ENCODE measurements at regions not wholly inside any gene's neighbourhood (a gene's known extent, or its start where the extent isn't known, plus 50 kb on each side); places are given as distances from the start of the nearest gene placed in this dataset.

DNA sequence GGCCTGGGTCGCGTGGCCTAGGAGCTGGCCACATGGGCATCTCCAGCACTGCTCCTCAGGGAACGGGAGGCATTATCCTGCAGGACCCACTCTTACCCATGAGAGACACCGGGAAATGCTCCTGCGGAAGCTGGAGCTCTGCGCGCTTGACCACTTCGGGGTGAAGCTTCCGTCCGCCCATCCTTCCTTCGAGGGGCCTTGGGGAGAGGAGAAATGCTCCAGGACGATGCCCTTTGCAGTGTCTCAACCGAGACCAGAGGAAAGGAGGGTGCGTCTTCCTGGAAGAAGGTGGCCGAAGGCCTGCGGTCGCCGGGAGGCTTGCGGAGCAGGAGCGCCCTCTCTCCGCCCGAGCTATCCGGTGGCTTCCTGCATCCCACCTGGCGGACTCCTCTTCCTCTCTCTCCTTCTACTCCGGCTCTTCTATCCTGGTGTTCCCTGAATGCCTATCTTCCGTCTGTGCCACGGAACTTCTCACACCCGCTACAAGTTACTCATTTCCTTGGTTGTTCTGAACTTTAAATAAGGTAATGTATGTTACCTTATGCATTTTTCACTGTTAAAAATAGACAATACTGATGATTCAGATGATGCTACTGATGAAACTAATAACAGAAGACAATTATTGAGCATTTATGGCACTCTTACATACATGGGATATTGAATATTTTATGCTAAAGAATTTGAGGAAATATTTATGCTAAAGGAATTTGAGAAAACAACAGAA, 91.4 kb downstream of the PRKAB2 start:
- Histone ChIP-seq H3K4me3 (ENCODE audit: low read depth in 1 of 2, low read length in 2 of 2) (peak overlapping the region in 1 of 2 donors; percentile 32), H3K9ac (ENCODE audit: low read depth in 1 of 2, low read length in 2 of 2) (no peak overlapping the region), H3K4me1 (ENCODE audit: control insufficient read depth in 1 of 2, insufficient read depth in 2 of 2, low read length in 2 of 2) (peaks cover 0 to 22% of the 10 kb centered on the region in 2 donors), H3K27ac (ENCODE audit: low read depth, low read length) (no peak overlapping the region), H3K27me3 (ENCODE audit: control insufficient read depth in 1 of 2, insufficient read depth in 2 of 2, low read length in 2 of 2) (peaks cover 63 to 67% of the 10 kb centered on the region in 2 donors), H3K36me3 (ENCODE audit: control insufficient read depth in 1 of 2, insufficient read depth in 2 of 2, low read length in 2 of 2) (no peaks in the 10 kb centered on the region), H3K9me3 (ENCODE audit: control insufficient read depth in 1 of 2, low read length in 2 of 2) (no peaks in the 10 kb centered on the region)

DNA sequence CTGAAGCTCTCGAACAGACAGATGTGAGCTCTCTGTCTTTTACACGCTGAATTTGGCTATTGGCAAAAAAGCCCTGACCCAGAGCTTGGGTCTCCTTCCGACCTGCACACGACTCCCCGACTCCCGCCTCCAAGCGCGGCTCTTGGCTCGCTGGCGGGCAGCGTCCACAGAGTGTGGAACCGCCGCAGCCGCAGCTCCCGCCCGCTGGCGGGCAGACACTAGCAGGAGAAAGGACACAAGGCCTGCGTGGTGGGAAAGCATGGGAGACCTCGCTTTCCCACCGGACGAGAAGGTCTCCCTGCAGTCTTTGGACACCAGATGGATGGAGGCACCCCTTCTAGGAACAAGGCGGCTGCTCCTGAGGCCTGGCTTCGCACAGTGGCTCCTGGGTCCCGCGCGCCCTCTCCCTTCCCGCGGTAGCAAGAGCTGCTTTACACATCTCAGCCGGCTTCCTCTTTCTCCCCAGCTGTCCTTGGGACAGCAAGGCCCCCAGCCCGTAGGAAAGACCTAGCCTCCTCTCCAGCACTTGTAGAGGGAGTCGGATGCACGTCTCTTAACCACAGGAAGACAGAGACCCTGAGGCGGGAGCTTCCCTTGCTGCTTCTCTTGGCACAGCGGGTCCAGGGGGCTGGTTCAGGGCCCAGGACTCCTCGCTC, 92.1 kb downstream of the PRKAB2 start:
- Histone ChIP-seq H3K36me3 (ENCODE audit: control insufficient read depth in 1 of 2, insufficient read depth in 2 of 2, low read length in 2 of 2) (no peaks in the 10 kb centered on the region), H3K4me3 (ENCODE audit: low read depth in 1 of 2, low read length in 2 of 2) (peak overlapping the region in 1 of 2 donors; percentile 32), H3K27ac (ENCODE audit: low read depth, low read length) (no peak overlapping the region), H3K4me1 (ENCODE audit: control insufficient read depth in 1 of 2, insufficient read depth in 2 of 2, low read length in 2 of 2) (peaks cover 0 to 22% of the 10 kb centered on the region in 2 donors), H3K9me3 (ENCODE audit: control insufficient read depth in 1 of 2, low read length in 2 of 2) (no peaks in the 10 kb centered on the region), H3K27me3 (ENCODE audit: control insufficient read depth in 1 of 2, insufficient read depth in 2 of 2, low read length in 2 of 2) (peaks cover 65 to 71% of the 10 kb centered on the region in 2 donors), H3K9ac (ENCODE audit: low read depth in 1 of 2, low read length in 2 of 2) (no peak overlapping the region)

DNA sequence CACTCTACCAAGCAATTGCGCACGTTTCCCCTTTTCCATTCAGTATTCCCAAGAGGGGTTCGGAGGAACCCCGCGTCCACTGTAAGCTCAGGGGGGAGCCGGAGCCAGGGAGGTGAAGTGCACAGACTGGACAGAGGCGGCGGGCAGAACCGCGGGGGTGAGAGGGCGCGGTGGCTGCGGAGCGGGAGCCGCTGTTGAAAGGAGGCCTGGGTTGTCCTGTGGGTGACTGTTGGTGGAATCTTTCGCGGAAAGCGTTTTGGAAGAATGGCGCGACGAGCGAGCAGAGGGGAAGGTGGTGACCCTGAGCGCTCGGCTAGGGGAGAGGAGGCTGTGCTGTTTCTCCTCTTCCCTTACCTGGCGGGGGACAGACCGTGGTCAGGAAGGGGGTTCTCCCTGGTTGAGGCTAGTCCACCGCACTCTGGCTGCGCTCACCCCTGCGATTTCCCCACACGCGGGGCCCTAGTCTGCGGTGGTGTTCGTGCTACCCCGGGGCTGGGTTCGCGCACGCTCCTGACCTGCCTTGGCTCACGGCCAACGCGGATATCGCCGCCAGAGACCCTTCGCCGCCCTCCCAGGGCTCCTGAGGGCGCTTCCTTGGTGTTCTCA, 92.8 kb downstream of the PRKAB2 start:
- peak overlapping the region in 1 of 2 donors; percentile 36 for H3K4me3 ChIP-seq (ENCODE audit: low read depth in 1 of 2, low read length in 2 of 2)
- peaks cover 68 to 77% of the 10 kb centered on the region in 2 donors for H3K27me3 ChIP-seq (ENCODE audit: control insufficient read depth in 1 of 2, insufficient read depth in 2 of 2, low read length in 2 of 2)
- no peak overlapping the region for H3K27ac ChIP-seq (ENCODE audit: low read depth, low read length)

DNA sequence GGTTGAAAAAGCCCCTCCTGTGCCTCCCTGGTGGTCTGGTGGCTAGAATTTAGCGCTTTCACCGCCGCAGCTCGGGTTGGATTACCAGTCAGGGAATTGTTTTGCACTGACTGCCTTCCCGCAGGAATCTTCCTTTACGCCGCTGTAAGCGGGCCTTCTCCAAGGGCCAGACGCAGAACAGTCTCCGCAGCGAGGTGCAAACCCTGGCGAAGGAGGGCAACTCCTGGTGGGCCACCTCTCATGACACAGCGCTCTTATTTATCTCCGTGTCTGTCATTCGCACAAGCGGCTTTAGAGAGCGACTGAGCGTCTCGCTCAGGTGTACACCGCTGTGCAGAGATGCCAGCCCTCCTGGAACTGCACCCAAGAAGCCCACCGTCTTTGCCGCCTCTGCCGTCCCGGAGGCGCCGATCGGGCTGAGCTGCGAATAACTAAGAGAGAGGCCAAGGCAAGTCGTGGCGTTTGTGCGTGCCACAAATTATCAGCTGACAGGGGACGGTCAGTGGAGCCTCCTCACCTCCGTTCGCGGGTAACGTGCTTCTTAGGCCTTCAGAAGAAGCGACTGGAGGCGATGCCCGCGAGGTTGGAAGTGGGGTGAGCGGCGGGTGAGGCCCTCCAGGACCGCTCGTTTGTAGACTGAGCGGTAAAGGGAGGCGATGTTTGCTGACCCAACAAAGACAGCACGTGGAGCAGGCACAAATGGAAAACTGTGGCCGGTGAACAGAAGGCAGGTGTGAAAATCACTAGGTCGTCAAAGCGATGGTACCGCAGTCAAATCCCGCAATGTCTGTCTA, 93.5 kb downstream of the PRKAB2 start:
- Histone ChIP-seq H3K4me1 (ENCODE audit: control insufficient read depth in 1 of 2, insufficient read depth in 2 of 2, low read length in 2 of 2) (peaks cover 0 to 19% of the 10 kb centered on the region in 2 donors), H3K9me3 (ENCODE audit: control insufficient read depth in 1 of 2, low read length in 2 of 2) (no peaks in the 10 kb centered on the region), H3K36me3 (ENCODE audit: control insufficient read depth in 1 of 2, insufficient read depth in 2 of 2, low read length in 2 of 2) (no peaks in the 10 kb centered on the region), H3K27me3 (ENCODE audit: control insufficient read depth in 1 of 2, insufficient read depth in 2 of 2, low read length in 2 of 2) (peaks cover 65 to 83% of the 10 kb centered on the region in 2 donors), H3K9ac (ENCODE audit: low read depth in 1 of 2, low read length in 2 of 2) (no peak overlapping the region), H3K4me3 (ENCODE audit: low read depth in 1 of 2, low read length in 2 of 2) (no peak overlapping the region), H3K27ac (ENCODE audit: low read depth, low read length) (no peak overlapping the region)

More for the DNA sequence above, 92.8 kb downstream of the PRKAB2 start:
- peaks cover 0 to 22% of the 10 kb centered on the region in 2 donors for H3K4me1 ChIP-seq (ENCODE audit: control insufficient read depth in 1 of 2, insufficient read depth in 2 of 2, low read length in 2 of 2)
- H3K9me3 ChIP-seq (ENCODE audit: control insufficient read depth in 1 of 2, low read length in 2 of 2), result no peaks in the 10 kb centered on the region
- no peaks in the 10 kb centered on the region for H3K36me3 ChIP-seq (ENCODE audit: control insufficient read depth in 1 of 2, insufficient read depth in 2 of 2, low read length in 2 of 2)
- H3K9ac ChIP-seq (ENCODE audit: low read depth in 1 of 2, low read length in 2 of 2), result no peak overlapping the region

DNA sequence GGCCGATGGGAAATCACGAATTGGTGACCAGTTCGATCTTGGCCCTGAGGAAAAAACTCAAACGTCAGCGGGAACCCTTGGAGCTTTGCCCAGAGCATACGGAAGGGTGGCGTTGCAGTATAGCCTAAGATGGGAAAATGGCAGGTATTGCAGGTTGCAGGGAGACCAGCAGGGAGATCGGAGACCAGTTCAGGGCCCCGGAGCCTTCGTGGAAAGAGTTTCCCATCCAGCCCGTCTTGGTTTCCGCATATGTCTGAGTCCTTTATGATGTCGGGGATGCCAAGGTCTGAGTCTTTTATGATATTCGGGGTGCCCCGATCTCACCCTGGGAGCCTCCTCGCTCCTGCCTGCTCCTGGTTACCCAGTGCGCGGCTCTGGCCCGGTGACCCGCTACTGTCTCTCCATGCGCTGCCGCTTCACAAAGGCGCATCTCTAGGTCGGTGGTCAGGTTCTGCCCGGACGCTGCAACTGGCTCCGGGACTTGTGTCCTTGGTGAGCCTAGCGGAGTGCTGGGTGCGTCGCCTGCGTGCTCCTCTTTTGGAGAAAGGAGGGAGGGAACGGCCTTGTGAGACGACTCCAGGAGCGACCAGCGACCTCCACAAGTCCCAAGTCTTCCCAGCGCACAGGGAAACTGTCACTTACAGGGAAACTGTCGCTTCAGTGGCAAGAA, 94.2 kb downstream of the PRKAB2 start:
- H3K27me3 ChIP-seq (ENCODE audit: control insufficient read depth in 1 of 2, insufficient read depth in 2 of 2, low read length in 2 of 2), result peaks cover 64 to 84% of the 10 kb centered on the region in 2 donors
- H3K9me3 ChIP-seq (ENCODE audit: control insufficient read depth in 1 of 2, low read length in 2 of 2), result no peaks in the 10 kb centered on the region
- H3K27ac ChIP-seq (ENCODE audit: low read depth, low read length), result no peak overlapping the region
- no peak overlapping the region for H3K9ac ChIP-seq (ENCODE audit: low read depth in 1 of 2, low read length in 2 of 2)
- no peaks in the 10 kb centered on the region for H3K36me3 ChIP-seq (ENCODE audit: control insufficient read depth in 1 of 2, insufficient read depth in 2 of 2, low read length in 2 of 2)
- no peak overlapping the region for H3K4me3 ChIP-seq (ENCODE audit: low read depth in 1 of 2, low read length in 2 of 2)
- H3K4me1 ChIP-seq (ENCODE audit: control insufficient read depth in 1 of 2, insufficient read depth in 2 of 2, low read length in 2 of 2), result peaks cover 0 to 16% of the 10 kb centered on the region in 2 donors

DNA sequence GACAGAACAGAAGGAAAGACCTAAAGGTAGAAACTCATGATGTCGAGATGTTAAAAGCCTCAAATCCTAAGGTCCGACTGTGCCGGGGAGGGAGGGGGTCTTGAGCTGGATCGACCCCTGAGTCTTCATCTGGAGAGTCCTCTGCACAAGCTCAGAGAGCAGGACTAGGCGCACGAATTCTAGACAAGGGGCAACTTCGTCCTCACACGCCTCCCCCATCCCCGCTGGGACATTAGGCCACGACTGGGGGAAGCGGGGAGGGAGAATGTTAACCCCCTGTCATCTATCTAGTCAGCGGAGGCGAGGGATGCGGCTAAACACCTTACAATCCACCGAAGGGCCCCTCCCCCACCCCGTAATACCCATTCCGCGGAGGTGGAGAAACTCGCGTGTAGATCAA, 94.7 kb downstream of the PRKAB2 start:
- peaks cover 69 to 87% of the 10 kb centered on the region in 2 donors for H3K27me3 ChIP-seq (ENCODE audit: control insufficient read depth in 1 of 2, insufficient read depth in 2 of 2, low read length in 2 of 2)
- H3K9ac ChIP-seq (ENCODE audit: low read depth in 1 of 2, low read length in 2 of 2), result no peak overlapping the region
- H3K36me3 ChIP-seq (ENCODE audit: control insufficient read depth in 1 of 2, insufficient read depth in 2 of 2, low read length in 2 of 2), result no peaks in the 10 kb centered on the region
- H3K4me3 ChIP-seq (ENCODE audit: low read depth in 1 of 2, low read length in 2 of 2), result no peak overlapping the region
- H3K4me1 ChIP-seq (ENCODE audit: control insufficient read depth in 1 of 2, insufficient read depth in 2 of 2, low read length in 2 of 2), result peaks cover 0 to 16% of the 10 kb centered on the region in 2 donors
- no peaks in the 10 kb centered on the region for H3K9me3 ChIP-seq (ENCODE audit: control insufficient read depth in 1 of 2, low read length in 2 of 2)
- no peak overlapping the region for H3K27ac ChIP-seq (ENCODE audit: low read depth, low read length)

DNA sequence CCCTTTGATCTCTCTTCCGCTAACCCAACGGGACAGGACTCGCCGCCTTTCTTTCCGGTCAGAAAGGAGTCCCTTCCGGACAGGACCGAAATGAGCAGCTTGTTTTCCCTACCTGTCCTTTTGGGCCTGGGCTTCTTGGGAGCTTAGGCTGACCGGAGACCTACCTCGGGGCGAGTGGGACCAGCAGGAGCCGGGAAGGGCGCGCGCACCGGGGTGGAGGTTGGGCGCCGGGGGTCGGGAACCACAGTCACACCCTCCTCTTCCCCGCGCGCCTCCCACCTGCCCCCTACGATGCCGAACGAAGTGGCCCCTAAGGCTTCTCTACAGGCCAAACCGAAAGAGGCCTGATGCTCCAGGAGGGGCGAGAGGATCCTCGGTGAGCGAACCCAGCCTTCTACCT, 95.2 kb downstream of the PRKAB2 start:
- Histone ChIP-seq H3K4me1 (ENCODE audit: control insufficient read depth in 1 of 2, insufficient read depth in 2 of 2, low read length in 2 of 2) (peaks cover 0 to 16% of the 10 kb centered on the region in 2 donors), H3K27me3 (ENCODE audit: control insufficient read depth in 1 of 2, insufficient read depth in 2 of 2, low read length in 2 of 2) (peaks cover 69 to 88% of the 10 kb centered on the region in 2 donors), H3K36me3 (ENCODE audit: control insufficient read depth in 1 of 2, insufficient read depth in 2 of 2, low read length in 2 of 2) (no peaks in the 10 kb centered on the region), H3K9ac (ENCODE audit: low read depth in 1 of 2, low read length in 2 of 2) (no peak overlapping the region), H3K9me3 (ENCODE audit: control insufficient read depth in 1 of 2, low read length in 2 of 2) (no peaks in the 10 kb centered on the region), H3K4me3 (ENCODE audit: low read depth in 1 of 2, low read length in 2 of 2) (no peak overlapping the region), H3K27ac (ENCODE audit: low read depth, low read length) (no peak overlapping the region)

DNA sequence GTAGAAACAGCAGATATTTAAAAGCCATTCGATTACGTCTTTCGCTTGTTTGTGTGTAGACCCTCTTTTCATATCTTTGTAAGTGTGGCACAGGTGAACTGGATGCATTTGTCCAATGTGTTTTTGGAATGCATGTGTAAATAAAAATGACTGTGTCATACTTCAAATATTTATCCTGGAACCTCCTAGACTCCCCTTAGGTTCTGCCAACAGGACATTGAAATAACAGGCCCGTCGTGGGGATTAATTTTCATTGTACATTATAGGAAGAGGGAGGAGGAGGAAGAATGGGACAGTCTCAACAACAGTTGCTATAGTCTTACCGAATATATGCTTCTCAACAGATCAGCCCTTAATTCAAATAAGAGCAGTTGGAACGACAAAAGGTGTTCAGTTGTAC, 95.8 kb downstream of the PRKAB2 start:
- no peaks in the 10 kb centered on the region for H3K9me3 ChIP-seq (ENCODE audit: control insufficient read depth in 1 of 2, low read length in 2 of 2)
- H3K36me3 ChIP-seq (ENCODE audit: control insufficient read depth in 1 of 2, insufficient read depth in 2 of 2, low read length in 2 of 2), result no peaks in the 10 kb centered on the region
- H3K27me3 ChIP-seq (ENCODE audit: control insufficient read depth in 1 of 2, insufficient read depth in 2 of 2, low read length in 2 of 2), result peaks cover 73 to 93% of the 10 kb centered on the region in 2 donors
- peaks cover 0 to 16% of the 10 kb centered on the region in 2 donors for H3K4me1 ChIP-seq (ENCODE audit: control insufficient read depth in 1 of 2, insufficient read depth in 2 of 2, low read length in 2 of 2)
- no peak overlapping the region for H3K9ac ChIP-seq (ENCODE audit: low read depth in 1 of 2, low read length in 2 of 2)
- no peak overlapping the region for H3K4me3 ChIP-seq (ENCODE audit: low read depth in 1 of 2, low read length in 2 of 2)
- no peak overlapping the region for H3K27ac ChIP-seq (ENCODE audit: low read depth, low read length)

DNA sequence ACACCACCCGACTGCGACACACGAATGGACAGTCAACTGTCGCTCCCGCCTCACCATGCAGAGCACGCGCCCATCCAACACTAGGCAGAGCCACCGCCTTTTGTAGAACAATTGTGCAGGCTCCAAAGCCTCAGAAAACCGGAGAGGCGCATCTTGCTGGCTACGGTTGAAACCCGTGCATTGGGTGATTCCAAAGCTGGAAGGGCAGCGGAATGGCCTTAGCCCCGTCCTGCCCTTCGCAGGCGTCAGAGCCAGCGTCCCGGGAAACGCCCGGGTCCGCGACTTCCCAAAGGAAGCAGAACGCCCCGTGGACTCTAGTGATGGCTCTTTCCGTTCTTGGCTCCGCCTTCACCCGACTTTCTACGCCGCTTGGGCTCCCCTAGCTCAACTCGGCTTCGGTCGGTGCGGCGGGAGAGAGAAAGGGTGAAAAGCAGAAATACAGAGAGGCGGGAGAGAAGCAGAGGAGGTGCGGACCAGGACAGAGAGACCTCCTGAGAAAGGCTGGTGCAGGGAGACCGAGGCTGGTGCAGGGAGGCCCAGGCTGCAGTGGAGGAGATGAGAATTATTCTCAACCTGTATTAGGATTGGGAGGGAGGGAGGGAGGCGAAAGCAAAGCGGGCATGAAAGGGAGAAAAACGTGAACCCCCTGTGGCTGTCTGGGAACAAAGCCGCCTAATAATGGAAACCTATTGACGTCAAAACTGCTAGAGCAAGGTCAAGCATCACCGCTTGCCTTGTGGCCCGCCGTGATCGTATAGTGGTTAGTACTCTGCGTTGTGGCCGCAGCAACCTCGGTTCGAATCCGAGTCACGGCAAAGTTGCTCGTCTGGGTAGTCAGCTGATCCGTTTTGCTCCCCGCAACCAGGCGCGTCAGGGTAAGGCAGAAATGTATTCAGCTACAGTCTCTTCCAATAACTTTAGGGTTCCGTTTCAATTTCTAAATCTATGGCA, 99.5 kb downstream of the PRKAB2 start:
- Histone ChIP-seq H3K4me3 (ENCODE audit: low read depth in 1 of 2, low read length in 2 of 2) (peak overlapping the region in 1 of 2 donors; percentile 46), H3K27me3 (ENCODE audit: control insufficient read depth in 1 of 2, insufficient read depth in 2 of 2, low read length in 2 of 2) (peaks cover 37 to 63% of the 10 kb centered on the region in 2 donors), H3K4me1 (ENCODE audit: control insufficient read depth in 1 of 2, insufficient read depth in 2 of 2, low read length in 2 of 2) (no peaks in the 10 kb centered on the region), H3K27ac (ENCODE audit: low read depth, low read length) (no peak overlapping the region), H3K9ac (ENCODE audit: low read depth in 1 of 2, low read length in 2 of 2) (no peak overlapping the region), H3K36me3 (ENCODE audit: control insufficient read depth in 1 of 2, insufficient read depth in 2 of 2, low read length in 2 of 2) (no peaks in the 10 kb centered on the region), H3K9me3 (ENCODE audit: control insufficient read depth in 1 of 2, low read length in 2 of 2) (no peaks in the 10 kb centered on the region)

Data from duodenal mucosa (tissue), 2 donors.